ENCODE measurements at regions not wholly inside any gene's neighbourhood (a gene's known extent, or its start where the extent isn't known, plus 50 kb on each side); places are given as distances from the start of the nearest gene placed in this dataset.

- no peak for TF ChIP-seq TAF1 (IDR thresholded peaks at IDR 0.05; ENCODE audit: borderline replicate concordance, low read depth, low read length)
- no peak for TF ChIP-seq POLR2A (IDR thresholded peaks at IDR 0.05; ENCODE audit: low read depth, low read length)
- TF ChIP-seq POLR2AphosphoS5 (IDR thresholded peaks at IDR 0.05; ENCODE audit: low read depth, low read length) = no peak
Measured at GRCh38 chr2:225932811-225933413, 533.4 kb downstream of the NYAP2 start.

Data from GM12892 (cell line).